Gastroesophageal sphincter (tissue), 3 donors: ENCODE measurements at regions not wholly inside any gene's neighbourhood (a gene's known extent, or its start where the extent isn't known, plus 50 kb on each side); places are given as distances from the start of the nearest gene placed in this dataset.

ENCODE experiments used
- CTCF ChIP-seq, 4 experiments: fragments of 200-600 bp in 2 of 4; fragments of 450-650 bp in 2 of 4; sonication (generic) in 1 of 4; IDR thresholded peaks; one replicate each; pipeline ENCODE4 v1.5.1; 2017 to 2019; ENCODE audit warnings: antibody characterized with exemption in 4 of 4, mild to moderate bottlenecking in 2 of 4, moderate library complexity in 2 of 4
- POLR2A ChIP-seq, 2 donors: fragments of 450-650 bp; IDR thresholded peaks; one replicate each; pipeline ENCODE4 v1.6.1; 2017; ENCODE audit warnings: antibody characterized with exemption in 2 of 2, mild to moderate bottlenecking in 2 of 2, moderate library complexity in 1 of 2
- POLR2AphosphoS5 ChIP-seq: sonication (generic); formaldehyde crosslinking; IDR thresholded peaks from one replicate; pipeline ENCODE4 v1.6.1; 2017; ENCODE audit warnings: antibody characterized with exemption

DNA sequence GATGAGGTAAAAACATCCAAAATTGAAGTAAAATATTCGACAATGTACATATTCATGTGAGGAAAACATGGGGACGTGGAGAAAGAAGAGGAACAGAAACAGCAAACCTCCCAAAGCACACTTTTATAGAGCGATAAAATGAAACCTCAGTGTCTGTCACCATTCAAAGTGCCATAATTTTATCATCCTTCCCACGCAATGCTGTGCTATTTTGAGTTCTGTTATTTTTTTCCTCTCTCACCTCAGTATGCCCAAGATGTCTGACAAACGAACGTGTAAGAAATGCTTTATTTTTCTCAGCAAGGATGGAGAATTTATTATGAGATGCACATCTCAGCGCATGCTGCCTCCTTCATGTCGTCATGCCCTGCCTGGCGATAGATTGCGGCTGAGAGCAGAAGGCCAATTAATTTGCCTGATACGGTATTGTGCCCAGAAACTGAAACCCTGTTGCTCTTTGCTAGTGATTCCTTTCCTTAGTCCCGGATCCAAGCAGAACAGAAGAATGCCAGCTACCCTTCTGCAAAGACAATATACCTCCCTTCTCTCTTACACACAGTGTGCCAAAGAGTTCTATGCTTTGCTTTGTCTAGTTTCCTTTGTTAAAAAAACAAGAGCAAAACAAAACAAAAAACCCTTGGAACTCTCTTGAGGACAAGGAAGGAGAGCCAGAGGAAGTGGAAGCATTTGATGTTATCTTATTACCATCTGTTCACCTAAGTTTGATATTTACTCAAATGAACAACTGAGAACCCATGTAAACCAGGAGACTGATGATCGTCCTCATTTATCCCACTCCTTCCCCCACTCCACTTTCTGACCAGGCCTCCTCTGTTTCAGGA, 192.4 kb downstream of the SEMA6A start:
- TF ChIP-seq CTCF (IDR thresholded peaks at IDR 0.05) (no peak), POLR2A (IDR thresholded peaks at IDR 0.05) (no peak), POLR2AphosphoS5 (no peak)
